ENCODE measurements at regions not wholly inside any gene's neighbourhood (a gene's known extent, or its start where the extent isn't known, plus 50 kb on each side); places are given as distances from the start of the nearest gene placed in this dataset.

DNA sequence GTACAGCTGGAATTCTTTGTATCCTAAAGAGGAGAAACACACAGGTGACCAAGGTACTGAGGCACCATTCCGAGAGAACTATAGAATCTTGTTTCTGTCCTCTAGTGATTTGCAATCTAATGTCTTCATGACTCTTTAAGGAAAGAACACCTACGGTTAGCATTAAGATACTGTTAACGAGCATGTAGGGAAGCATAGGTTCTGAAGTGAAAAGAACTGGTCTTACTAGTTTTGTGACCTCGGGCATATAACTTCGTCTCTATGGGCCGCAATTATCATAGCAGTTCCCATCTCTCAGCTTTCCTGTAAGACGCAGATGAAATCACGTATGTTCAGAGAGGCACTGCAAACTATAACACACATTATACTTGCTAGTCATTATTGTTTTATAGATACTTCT, 193.0 kb upstream of the NBEA start:
- TF ChIP-seq, protein P1, sequence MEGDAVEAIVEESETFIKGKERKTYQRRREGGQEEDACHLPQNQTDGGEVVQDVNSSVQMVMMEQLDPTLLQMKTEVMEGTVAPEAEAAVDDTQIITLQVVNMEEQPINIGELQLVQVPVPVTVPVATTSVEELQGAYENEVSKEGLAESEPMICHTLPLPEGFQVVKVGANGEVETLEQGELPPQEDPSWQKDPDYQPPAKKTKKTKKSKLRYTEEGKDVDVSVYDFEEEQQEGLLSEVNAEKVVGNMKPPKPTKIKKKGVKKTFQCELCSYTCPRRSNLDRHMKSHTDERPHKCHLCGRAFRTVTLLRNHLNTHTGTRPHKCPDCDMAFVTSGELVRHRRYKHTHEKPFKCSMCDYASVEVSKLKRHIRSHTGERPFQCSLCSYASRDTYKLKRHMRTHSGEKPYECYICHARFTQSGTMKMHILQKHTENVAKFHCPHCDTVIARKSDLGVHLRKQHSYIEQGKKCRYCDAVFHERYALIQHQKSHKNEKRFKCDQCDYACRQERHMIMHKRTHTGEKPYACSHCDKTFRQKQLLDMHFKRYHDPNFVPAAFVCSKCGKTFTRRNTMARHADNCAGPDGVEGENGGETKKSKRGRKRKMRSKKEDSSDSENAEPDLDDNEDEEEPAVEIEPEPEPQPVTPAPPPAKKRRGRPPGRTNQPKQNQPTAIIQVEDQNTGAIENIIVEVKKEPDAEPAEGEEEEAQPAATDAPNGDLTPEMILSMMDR (conservative IDR thresholded peaks at IDR 0.05; ENCODE audit: low read length): no peak
- no peak overlapping the region for H3K4me3 ChIP-seq (ENCODE audit: low read length)
- DNase-seq (ENCODE audit: low read depth): no peak

DNA sequence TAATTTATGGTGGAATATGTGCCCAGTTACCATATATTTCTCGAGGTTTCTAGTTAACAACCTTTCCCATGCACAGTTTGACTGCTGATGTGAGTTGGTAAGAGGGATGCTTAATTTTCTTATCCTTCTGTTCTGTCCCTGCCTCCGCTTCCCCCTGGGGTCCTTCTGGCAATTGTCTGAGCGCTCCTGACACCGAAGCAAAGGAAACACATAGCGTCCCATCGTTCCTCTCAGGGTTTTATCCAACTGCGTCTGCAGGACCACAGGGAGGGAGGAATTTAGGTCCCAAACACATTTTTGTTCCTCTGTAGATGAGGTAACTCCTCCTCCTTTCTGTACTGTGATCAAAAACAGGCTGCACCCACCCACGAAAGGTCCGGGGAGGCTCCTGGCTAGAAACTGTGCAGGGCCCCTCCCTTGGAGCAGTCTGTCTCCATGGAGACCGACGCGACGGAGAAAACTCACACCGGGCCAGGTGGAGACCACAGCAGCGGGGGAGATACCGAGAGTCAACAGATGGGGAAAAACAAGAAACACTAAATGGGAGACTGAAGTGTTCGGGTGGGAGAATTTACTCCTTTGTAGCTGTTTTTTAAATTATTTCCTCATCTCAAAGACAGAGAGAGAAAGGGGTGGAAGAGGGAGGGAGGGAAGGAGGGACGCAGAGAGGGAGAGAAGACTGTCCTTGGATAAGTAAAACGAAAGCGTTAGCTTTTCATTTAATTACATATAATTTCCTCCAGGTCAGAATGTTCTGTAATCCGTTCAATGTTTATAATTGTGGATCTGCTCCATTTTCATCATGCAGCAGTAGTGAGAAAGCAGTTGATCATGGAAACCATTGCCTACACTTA, 191.8 kb upstream of the NBEA start:
- DNase-seq (ENCODE audit: low read depth): no peak
- peak overlapping the region; percentile 51 for H3K4me3 ChIP-seq (ENCODE audit: low read length)
- TF ChIP-seq, protein P1 (conservative IDR thresholded peaks at IDR 0.05; ENCODE audit: low read length): no peak

DNA sequence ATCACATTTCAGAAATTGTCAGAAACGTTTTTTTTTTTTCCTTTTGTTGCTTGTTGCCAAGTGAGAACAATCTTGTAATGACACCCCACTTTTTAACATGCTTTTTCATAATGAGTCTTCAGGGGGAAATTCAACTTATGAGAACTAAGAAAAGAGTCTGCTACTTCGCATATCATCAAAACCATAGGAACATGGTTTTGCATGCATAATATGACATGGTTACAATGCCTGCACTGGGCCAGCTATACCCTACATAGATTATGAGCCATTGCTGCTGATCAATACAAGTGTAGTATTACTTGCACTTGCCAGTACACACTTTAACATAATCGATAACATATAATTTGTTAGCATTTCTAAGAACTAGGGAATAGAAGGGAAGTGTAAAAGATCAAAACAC, 191.0 kb upstream of the NBEA start:
- no peak overlapping the region for H3K4me3 ChIP-seq (ENCODE audit: low read length)
- no peak for DNase-seq (ENCODE audit: low read depth)
- TF ChIP-seq, protein P1 (conservative IDR thresholded peaks at IDR 0.05; ENCODE audit: low read length): no peak

DNA sequence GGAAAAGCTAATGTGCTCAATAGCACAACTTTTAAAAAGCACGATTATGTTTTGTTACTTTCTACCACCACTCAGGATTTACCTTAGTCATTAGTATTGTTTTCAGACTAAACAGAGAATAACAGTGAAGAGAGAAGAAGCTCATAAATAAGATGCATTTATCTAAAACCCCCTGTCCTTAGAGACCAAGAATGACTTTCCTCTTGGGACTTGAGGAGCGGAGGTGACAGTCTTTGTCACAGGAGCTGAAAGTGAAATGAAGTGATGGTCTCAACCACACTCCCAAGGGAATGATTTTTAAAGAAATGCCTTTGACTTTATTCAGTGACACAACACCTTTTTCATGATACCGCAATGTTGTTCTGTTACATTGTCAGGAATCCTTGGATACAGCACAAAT, 190.6 kb upstream of the NBEA start:
- no peak for DNase-seq (ENCODE audit: low read depth)
- H3K4me3 ChIP-seq (ENCODE audit: low read length): no peak overlapping the region
- TF ChIP-seq, protein P1 (conservative IDR thresholded peaks at IDR 0.05; ENCODE audit: low read length): no peak

DNA sequence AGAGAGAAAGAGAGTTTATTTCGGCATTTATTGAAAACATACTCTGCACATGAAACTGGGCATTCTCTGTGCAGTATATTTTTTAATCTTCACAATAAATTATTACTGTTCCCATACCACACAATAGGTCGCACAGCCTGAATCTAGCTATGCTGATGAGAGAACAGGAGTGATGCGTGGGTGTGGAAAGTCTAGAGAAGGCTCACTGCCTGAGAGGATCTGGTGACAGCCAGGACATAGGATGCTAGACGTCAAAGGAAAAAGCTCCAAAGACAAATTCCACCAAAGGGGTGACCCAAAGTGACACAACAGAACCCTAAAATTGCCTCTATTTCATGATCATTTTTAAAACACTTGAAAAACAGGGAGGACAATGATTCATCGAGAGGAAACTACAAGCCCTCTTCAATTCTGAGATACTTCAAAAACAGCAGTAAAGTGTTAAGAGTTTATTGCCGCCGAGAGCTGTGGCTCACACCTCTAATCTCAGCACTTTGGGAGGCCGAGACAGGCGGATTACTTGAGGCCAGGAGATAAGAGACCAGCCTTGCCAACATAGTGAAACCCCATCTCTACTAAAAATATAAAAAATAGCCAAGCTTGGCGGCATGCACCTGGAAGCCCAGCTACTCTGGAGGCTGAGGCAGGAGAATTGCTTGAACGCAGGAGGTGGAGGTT, 189.6 kb upstream of the NBEA start:
- TF ChIP-seq, protein P1 (conservative IDR thresholded peaks at IDR 0.05; ENCODE audit: low read length): no peak
- DNase-seq (ENCODE audit: low read depth): no peak
- H3K4me3 ChIP-seq (ENCODE audit: low read length): no peak overlapping the region

DNA sequence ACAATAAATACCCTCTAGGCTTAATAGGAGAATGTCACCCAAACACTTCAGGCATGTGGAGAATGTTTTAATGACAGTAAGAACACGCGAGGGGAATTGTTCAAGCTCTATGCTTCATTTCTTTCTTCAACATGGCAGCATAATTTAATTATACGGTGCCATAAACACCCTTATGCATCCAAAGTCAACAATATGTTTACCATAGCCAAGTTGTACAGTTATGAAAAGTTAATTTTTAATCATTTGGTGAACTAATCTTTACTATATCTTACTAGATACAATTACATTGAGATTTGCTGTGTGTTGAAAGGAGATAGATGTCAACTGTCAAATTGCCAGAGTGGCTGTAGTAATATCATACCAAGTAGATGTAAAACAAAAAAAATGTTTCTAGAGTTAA, 185.9 kb upstream of the NBEA start:
- no peak for DNase-seq (ENCODE audit: low read depth)
- no peak overlapping the region for H3K4me3 ChIP-seq (ENCODE audit: low read length)
- TF ChIP-seq, protein P1 (conservative IDR thresholded peaks at IDR 0.05; ENCODE audit: low read length): no peak

DNA sequence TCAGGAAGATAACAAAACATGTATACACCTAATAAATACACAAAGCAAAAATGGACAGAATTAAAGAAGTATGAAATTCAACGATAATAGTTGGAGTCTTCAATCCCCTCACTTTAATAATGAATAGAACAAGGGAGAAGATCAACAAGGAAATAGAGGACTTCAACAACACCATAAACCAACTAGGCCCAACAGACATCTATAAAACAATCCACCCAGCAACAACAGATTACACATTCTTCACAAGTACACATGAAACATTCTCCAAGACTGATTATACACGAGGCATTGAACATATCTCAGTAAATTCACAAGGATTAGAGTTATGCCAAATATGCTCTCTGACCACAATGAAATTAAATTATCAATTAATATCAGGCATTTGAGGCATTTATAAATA, 185.5 kb upstream of the NBEA start:
- TF ChIP-seq, protein P1 (conservative IDR thresholded peaks at IDR 0.05; ENCODE audit: low read length): no peak
- DNase-seq (ENCODE audit: low read depth): no peak
- no peak overlapping the region for H3K4me3 ChIP-seq (ENCODE audit: low read length)

All from AG10803 (cell line).